Adrenal gland (tissue), 5 donors: ENCODE measurements at regions not wholly inside any gene's neighbourhood (a gene's known extent, or its start where the extent isn't known, plus 50 kb on each side); places are given as distances from the start of the nearest gene placed in this dataset.

Experiments
- CTCF ChIP-seq, 6 experiments: fragments of 450-650 bp in 4 of 6; fragments of 200-600 bp in 2 of 6; sonication (generic) in 1 of 6; IDR thresholded peaks; 1 replicate in 5 of 6; 2 replicates in 1 of 6; pipeline versions ENCODE4 v1.5.1 to v1.8.0; 2016 to 2021; ENCODE audit warnings: antibody characterized with exemption in 6 of 6, mild to moderate bottlenecking in 2 of 6, moderate library complexity in 1 of 6
- POLR2A ChIP-seq, 2 donors: fragments of 450-650 bp; IDR thresholded peaks; one replicate each; pipeline ENCODE4 v1.6.1; 2017; ENCODE audit warnings: antibody characterized with exemption in 2 of 2, mild to moderate bottlenecking in 2 of 2, moderate library complexity in 1 of 2
- donor health status: DM: no; HTN: no; CAD: no.

- no peak for TF ChIP-seq CTCF (IDR thresholded peaks at IDR 0.05)
- TF ChIP-seq POLR2A (IDR thresholded peaks at IDR 0.05): no peak
These were observed 75.8 kb upstream of the SLC14A2 start for GRCh38 chr18:45539491-45539891.
